ENCODE measurements at regions not wholly inside any gene's neighbourhood (a gene's known extent, or its start where the extent isn't known, plus 50 kb on each side); places are given as distances from the start of the nearest gene placed in this dataset.
A peak's percentile ranks its signal among the peaks of the same experiment; 100 is the strongest.
"Not testable (repeated sequence)": the region's sequence is repeated elsewhere in the genome, so short reads cannot be mapped to it uniquely, and the experiment has no call there.

DNA sequence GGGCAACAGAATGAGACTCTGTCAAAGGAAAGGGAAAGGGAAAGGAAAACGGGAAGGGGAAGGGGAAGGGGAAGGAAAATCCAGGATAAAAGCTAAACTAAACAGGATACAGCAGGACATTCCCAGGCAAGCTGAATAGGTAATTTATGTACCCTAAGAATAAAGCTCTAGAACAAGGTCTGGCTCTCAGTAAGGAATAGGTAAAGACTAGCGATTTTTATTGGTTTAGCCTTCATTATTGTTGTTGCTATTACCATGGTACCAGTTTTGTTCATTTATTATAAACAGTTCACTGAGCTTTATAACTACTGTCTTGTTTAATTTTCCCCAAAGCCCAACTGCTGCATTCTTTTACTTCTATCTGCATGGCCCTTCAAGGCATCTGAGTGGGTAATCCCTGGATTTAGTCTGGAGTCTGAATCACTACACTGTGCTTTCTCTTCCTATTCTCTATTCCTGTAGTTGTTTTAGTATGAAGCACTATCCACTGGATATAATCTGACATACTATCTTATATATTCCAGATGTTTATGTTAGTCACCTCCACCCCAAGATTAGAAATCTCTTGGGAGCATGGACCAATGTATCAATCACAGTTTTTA lies 127.1 kb upstream of the TANK start:
- DNase-seq = no peak

GRCh38 chr2:161036926-161037325 lies 123.3 kb upstream of the TANK start:
- DNase-seq = no peak

GRCh38 chr2:161039071-161039470 lies 121.2 kb upstream of the TANK start:
- no peak for DNase-seq

DNA sequence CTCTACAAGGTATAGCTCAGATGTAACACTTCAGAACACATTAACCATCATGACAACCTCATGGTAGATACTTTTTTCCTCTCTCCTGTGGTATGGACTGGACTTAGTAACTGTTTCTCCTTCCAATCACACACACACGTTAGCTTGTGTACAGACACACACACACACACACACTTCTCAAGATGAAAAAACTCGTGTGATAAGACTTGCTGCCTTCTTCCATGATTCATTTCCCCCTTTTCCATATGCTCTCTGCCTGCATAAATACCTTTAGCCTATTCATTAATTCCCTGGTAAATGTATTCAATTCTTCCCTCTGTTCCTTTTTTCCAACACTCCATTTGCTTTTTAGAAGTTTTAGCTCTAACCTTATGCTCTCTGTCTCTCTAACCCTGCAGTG lies 118.9 kb upstream of the TANK start:
- DNase-seq = no peak

GRCh38 chr2:161042990-161043625 lies 117.1 kb upstream of the TANK start:
- DNase-seq = no peak

- DNase-seq = no peak
These were observed 115.9 kb upstream of the TANK start for GRCh38 chr2:161044095-161044865.

DNA sequence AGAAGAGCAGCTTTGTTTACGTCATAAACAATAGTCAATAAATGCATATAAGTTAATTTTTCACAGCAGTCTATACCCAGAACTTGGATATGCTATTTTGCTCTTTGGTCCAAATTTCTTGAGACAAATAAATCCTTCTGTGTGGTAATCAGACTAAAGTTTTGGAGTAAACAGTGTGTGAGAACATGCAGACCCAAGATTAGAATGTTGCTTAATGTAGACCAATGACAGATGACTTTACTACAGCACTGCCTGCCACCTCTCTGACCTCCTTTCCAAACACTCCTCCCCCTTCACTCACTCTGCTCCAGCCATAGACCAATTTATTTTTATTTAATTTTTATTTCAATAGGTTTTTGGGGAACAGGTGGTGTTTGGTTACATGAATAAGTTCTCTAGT lies 115.3 kb upstream of the TANK start:
- DNase-seq = no peak

- DNase-seq = no peak
These were observed 114.5 kb upstream of the TANK start for GRCh38 chr2:161045726-161046125.

DNA sequence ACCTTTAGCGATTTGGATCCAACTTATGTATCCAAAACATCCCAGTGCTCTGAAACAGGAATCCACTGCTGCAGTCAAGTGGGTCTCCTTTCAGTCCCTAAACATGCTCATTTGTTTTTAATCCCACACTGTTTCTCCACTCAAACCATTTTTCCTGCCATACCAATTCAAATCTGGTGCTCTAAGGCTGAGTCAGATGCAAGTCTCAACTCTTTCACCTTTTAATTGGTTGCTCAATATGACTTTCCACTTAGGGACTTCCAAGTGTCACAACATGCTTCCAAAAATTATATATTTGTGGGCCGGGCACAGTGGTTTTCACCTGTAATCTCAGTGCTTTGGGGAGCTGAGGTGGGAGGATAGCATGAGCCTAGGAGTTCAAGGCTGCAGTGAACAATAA lies 113.4 kb upstream of the TANK start:
- DNase-seq = no peak

GRCh38 chr2:161048317-161048716 lies 111.9 kb upstream of the TANK start:
- no peak for DNase-seq

GRCh38 chr2:161049559-161049958 lies 110.7 kb upstream of the TANK start:
- no peak for DNase-seq

- no peak for DNase-seq
These were observed 108.0 kb upstream of the TANK start for GRCh38 chr2:161052214-161052613.

- DNase-seq = no peak
These were observed 104.9 kb upstream of the TANK start for GRCh38 chr2:161055289-161055688.

DNA sequence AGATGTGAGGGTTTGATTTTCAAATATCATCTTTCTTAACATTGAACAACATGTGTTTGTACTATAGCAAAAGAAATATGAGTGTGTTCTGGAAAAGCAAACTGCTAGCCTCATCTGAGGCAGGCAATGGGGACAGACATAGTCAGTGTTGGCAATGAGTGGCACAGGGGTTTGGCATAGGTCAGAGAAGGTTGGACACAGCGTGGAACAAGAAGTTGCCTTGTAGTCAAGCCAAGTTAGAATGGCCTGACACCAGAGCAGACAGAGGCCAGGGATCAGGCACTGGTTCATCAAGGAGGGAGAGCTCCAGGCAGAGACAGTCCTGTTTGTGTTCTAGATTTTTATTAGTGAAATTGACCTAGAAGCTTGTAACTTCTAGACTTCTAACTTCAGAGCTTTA lies 100.8 kb upstream of the TANK start:
- DNase-seq = no peak

DNA sequence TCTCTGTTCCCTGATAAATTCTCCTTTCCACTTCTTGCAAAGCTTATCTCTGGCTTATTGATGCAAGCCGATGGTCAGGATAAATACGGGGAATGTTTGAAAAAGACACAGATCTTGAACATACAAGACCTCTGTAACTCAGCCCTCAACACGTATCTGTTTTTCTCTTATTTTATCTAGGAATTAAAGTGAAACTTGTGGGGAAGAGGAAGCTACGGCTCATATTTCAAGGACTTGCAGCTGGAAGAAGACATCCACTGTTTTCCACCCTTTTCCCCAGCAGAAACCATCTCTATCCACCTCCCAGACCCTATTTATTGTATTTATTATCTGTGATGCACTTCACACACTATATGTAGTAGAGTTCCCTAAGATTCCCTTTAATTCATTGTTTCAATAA lies 98.4 kb upstream of the TANK start:
- DNase-seq = no peak

GRCh38 chr2:161063157-161063945 lies 96.9 kb upstream of the TANK start:
- peak; percentile 66 for DNase-seq

DNA sequence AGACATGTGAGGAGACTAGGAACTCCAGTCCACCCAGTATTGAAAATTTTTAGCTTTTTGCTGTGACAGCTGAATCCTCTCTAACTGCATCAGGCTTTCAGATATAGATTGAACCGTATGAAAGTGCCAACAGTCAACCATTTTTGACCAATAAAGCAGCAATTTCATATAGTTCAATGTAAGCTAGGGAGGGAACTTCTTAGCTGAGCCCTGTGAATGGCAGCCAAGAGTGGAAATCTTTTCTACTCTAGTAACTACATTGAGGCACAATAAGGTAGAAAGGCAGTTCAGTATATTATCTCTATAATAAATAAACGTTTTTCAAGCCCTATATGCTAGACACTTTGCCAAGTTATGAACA lies 96.3 kb upstream of the TANK start:
- DNase-seq = no peak

DNA sequence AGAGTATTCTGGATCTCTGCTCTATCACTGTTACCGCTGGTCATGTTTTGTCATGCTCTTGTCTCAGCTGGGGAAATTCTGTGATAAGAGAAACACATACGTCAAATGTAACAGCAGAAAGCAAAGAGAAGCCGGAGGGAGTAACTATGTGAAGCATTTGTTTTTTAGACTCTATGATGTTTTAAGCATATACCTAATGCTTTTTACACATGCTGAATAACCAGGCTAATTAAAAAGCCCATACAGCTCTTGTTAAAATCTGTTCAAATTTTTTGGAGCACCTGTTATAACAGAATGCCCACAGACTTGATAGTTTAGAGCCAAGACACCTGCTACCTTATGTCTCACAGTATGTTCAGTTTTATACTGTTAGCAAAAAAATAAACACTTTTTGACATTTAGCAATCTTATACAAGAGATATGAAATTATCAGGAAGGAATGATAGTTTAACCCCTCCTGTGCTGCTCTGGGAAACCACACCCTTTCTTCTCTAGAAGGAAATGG lies 92.3 kb upstream of the TANK start:
- no peak for DNase-seq

- no peak for DNase-seq
These were observed 91.6 kb upstream of the TANK start for GRCh38 chr2:161068670-161069069.

- DNase-seq = no peak
These were observed 89.3 kb upstream of the TANK start for GRCh38 chr2:161070693-161071479.

DNA sequence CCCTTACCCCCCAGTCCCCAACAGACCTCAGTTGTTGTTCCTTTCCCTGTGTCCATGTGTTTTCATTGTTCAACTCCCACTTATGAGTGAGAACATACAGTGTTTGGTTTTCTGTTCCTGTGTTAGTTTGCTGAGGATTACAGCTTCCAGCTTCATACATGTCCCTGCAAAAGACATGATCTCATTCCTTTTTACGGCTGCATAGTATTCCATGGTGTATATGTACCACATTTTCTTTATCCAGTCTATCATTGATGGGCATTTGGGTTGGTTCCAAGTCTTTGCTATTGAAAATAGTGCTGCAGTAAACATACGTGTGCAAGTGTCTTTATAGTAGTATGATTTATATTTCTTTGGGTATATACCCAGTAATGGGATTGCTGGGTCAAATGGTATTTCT lies 87.8 kb upstream of the TANK start:
- not testable (repeated sequence) for DNase-seq

GRCh38 chr2:161075701-161076100 lies 84.5 kb upstream of the TANK start:
- no peak for DNase-seq

GRCh38 chr2:161076936-161077335 lies 83.3 kb upstream of the TANK start:
- DNase-seq = no peak
